Retinal pigment epithelial cell (primary cell): ENCODE measurements at regions not wholly inside any gene's neighbourhood (a gene's known extent, or its start where the extent isn't known, plus 50 kb on each side); places are given as distances from the start of the nearest gene placed in this dataset.

Experiments
- DNase-seq: peaks from one replicate; pipeline ENCODE4 v3.0.0-alpha.2; 2010; ENCODE audit warnings: low read depth
- H3K4me3 ChIP-seq: 2 replicates; pipeline ENCODE4 v1.5.1; 2011; ENCODE audit warnings: mild to moderate bottlenecking, low read length, control low read depth, moderate library complexity
- TF ChIP-seq, protein P1 (sequence below): conservative IDR thresholded peaks from 2 replicates; pipeline ENCODE4 v1.5.1; 2011; ENCODE audit warnings: low read depth, low read length, control low read depth, inconsistent platforms

DNA sequence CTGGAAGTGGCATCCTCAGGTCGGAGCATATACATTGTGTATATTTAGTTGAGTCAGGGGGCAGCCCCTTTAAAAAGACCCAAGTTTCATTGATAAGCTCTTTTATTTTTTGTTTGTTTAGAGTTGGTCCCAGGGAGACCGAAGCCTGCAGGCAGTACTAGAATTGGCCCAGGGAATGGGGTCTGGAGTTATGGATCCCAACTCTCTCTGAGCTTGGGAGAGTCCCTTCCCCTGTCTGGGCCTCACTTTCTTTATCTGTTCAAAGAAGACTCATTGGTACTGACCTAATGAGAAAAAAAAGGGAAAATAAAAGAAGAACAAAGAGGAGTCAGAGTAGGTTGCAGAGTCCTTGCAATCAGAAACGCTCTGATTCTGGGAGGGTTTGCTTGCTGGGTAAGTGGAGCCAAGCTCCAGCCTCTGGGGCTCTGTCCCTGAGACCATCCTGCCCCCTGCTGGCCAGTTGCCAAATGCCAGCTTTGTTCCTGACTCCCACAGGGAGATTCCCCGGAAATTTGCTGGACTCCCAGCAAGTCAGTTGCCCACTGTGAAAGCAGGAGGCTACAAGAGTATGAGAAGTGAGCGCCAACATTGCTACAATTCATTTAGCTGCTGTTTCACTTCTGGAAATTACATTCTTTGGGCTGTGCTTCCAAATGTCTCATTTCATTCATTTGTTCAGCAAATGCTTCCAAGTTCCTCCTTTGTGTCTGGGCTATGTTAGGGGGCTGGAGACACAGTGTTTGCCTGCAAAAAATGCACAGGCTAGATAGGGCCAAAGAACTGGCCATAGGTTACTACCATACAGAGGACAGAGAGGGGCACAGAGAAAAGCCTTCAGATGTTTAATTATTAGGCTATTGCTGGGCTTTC is 156.2 kb downstream of the MELK start:
- TF ChIP-seq, protein P1, sequence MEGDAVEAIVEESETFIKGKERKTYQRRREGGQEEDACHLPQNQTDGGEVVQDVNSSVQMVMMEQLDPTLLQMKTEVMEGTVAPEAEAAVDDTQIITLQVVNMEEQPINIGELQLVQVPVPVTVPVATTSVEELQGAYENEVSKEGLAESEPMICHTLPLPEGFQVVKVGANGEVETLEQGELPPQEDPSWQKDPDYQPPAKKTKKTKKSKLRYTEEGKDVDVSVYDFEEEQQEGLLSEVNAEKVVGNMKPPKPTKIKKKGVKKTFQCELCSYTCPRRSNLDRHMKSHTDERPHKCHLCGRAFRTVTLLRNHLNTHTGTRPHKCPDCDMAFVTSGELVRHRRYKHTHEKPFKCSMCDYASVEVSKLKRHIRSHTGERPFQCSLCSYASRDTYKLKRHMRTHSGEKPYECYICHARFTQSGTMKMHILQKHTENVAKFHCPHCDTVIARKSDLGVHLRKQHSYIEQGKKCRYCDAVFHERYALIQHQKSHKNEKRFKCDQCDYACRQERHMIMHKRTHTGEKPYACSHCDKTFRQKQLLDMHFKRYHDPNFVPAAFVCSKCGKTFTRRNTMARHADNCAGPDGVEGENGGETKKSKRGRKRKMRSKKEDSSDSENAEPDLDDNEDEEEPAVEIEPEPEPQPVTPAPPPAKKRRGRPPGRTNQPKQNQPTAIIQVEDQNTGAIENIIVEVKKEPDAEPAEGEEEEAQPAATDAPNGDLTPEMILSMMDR = peak; percentile 91
- DNase-seq = peak; percentile 33
- no peak overlapping the region for H3K4me3 ChIP-seq

DNA sequence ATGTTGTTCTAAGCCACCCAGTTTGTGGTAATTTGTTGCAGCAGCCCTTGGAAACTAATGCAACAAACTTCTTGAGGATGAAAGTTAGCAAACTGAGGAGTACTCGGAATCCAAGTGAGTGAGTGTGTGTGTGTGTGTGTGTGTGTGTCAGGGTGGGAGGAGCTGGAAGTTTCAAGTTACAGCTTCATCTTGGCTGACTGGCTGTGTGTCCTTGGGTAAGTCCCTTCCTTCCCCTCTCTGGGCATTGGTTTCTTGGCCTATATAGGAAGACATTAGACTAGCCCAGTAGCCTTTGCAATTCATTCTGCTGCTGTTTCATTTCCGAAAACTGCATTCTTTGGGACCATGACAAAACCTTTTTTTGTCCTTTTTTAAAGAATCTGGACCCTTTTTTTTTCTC is 157.2 kb downstream of the MELK start:
- no peak for DNase-seq
- TF ChIP-seq, protein P1 = no peak
- no peak overlapping the region for H3K4me3 ChIP-seq

DNA sequence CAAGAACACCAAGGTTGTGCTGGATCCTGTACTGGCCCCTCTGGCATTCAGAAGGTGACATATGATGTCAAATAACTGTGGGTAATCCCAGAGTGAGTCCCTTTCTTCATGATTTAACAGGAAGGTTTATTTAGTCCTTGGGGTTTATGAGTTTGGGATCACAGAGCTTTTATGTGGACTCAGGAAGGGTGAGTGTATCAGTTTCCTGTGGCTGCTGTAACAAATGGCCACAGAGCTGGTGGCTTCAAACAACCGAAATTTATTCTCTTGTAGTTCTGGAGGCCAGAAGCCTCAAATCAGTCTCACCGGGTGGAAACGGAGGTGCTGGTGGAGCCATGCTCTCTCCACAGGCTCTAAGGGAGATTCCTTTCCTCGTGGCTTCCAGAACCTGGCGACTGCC is 157.7 kb downstream of the MELK start:
- no peak for DNase-seq
- H3K4me3 ChIP-seq = no peak overlapping the region
- TF ChIP-seq, protein P1 = no peak

DNA sequence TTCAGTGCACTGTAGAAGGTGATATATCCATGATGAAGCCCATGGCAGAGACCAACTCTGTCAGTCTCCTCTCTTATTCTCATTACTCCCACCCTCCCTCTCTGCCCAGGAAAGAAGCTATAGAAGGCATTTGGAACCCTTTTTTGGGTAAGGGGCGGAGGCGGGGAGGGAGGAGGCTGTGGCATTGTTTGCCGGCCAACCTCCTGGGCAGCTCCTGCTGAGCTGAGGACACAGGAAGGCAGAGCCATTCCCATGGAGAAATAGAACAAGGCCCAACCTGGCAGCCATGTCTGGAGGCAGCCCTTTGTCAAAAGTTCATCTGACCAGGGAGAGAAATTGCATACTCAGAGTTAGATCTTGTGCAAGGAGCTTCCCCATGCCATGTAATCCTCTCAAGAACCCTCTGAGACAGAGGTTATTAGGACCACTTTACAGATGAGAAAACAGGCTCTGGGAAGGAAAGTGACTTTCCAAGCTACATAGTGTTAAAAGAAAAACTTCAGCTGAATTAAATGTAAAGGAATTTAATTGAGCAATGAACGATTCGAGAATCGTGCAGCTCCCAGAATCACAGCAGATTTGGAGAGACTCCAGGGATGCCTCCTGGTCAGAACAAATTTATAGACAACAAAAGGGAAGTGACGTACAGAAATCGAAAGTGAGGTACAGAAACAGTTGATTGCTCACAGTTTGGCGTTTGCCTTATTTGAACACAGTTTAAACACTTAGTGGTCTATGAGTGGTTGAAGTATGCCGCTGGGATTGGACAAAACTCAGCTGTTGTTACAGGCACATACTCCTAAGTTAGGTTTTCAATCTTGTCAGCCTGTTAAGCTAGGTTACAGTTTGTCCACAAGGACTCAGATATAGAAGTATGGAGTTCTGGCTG is 158.6 kb downstream of the MELK start:
- DNase-seq = no peak
- TF ChIP-seq, protein P1 = no peak
- H3K4me3 ChIP-seq = no peak overlapping the region

DNA sequence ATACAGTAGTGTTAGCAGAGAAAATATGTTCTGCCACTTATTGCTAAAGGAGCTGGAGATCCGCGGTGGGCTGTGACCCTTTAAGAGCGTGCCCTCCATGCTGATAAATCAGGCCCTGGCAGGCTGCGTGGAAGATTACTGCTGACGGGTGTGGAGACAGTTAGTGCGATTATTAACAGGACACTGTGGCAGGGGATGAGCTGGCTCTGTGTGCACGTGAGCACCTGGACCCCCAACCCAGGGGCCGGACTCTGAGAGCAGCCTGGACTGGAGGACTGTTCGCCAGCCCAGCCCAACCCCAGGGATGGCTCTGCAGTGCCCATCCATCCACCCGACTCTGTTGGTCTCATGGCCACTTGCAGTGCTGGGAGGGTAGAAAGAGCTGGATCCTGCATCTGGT is 162.0 kb downstream of the MELK start:
- TF ChIP-seq, protein P1 = no peak
- no peak overlapping the region for H3K4me3 ChIP-seq
- DNase-seq = no peak

DNA sequence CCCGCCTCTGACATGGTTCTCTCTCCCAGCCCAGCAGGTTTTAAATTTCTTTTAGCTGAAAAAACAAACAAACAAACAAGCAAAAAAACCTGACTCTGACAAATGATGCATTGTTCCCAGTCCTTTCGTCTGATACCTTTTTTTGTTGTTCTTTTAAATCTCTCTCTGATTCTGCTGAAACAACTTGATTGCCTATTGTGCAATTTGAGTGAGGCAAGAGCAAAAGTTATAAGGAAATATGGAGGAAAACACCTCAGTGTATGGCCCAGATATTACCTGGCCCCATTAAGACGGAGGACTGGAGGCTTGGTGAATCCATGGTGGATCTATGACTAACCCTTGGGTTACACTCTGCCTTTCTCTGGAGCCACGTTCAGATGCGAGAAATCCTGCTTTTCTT is 164.0 kb downstream of the MELK start:
- no peak for DNase-seq
- no peak overlapping the region for H3K4me3 ChIP-seq
- TF ChIP-seq, protein P1 = no peak
